UCSD-AML1 (cell line): ENCODE measurements at regions not wholly inside any gene's neighbourhood (a gene's known extent, or its start where the extent isn't known, plus 50 kb on each side); places are given as distances from the start of the nearest gene placed in this dataset.

Experiments
- DNase-seq: peaks from one replicate; lab custom pipeline; 2025; ENCODE audit not compliant: unreplicated experiment; lab: John Stamatoyannopoulos, UW

- DNase-seq = no peak
Measured at GRCh38 chr12:87795555-87795954, 233.6 kb downstream of the C12orf50 start.

DNA sequence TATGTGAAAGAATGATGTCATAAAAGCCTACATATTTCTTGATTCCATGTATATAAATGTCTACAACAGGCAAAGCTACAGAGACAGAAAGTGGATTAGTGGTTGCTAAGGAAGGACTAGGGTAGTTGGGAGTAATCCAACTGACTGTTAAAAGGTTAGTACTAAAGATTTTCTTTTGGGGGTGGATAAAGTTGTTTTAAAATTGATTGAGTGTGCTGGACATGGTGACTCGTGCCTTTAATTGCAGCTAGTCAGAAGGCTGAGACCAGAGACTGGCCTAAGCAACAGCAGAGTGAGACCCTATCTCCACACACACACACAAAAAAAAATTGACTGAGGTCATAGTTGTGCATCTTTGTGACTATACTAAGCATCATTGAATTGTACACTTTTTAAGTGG, 234.3 kb downstream of the C12orf50 start:
- no peak for DNase-seq

DNA sequence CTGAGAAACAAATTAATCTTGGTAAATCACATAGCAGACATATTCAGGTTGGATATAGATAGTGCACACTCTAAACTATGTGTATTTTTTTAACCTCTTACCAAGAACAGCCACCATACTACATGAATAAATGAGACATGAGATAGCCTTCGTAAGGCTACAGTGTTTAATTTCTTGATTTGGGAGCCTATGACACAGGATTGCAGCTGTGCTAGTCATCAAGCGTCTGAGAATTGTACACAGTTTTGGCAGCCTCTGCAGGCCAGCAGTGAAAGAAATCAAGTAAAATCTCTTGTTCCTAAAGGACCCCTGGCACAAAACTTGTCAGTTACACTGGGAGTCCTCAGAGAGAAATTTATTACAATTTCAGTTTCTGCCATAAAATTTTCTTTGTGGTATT, 236.1 kb downstream of the C12orf50 start:
- DNase-seq = no peak

GRCh38 chr12:87784350-87784749, 244.9 kb downstream of the C12orf50 start:
- DNase-seq = no peak

DNA sequence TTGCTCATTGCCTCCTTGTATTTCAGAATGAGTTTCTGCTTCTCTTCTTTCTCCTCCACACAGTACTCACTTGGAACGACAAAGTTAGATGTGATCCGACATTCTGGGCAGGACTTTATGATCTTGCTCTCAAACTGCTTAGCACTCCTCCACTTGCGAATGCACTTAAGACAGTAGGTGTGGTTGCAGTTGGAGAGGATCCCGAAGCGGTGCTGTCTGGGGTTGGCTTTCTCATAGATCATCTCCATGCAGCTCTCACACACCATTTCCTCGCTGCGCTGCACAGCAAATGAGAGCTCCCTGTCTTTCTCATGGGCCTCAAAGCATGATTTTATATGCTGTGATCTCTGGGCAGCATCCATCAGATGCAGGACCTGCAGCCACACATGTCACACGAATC, 245.7 kb downstream of the C12orf50 start:
- peak; percentile 3 for DNase-seq

DNA sequence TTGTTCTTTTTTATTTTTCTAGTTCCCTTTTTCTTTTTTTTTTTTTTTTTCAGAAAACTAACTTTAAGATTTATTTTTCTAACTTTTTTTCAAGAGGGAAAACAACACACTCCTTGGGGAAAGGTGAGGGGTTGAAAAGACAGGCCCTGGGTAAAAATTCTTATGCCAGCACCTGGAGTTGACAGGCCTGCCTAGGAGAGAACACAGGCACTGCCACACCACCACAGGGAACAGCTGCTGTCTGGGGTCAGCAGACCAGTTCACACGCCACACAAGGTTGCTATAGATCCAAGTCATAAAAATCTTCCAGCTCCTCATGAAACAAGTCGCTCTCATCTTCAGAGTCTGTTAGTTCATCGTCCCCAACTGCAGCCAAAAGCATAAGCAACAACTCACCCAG, 246.4 kb downstream of the C12orf50 start:
- no peak for DNase-seq

GRCh38 chr12:87779858-87780498, 249.2 kb downstream of the C12orf50 start:
- no peak for DNase-seq

DNA sequence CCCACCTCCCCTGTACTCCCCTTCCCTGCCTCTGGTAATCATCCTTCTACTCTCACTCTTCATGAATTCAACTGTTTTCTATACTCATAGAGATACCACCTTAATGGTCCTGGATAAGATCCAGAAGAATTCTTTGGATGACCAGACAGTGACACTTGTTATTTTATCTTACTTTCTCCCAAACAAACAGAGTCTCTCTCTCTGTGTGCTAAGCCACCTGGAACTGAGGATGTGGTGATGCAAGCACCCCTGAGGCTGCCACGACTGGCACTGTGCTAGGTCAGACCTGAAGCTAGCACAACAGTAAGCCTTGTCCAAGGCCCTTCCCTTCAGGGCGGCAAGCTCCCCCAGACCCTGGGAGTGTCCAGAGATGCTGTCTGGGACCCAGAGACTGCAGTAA, 250.2 kb downstream of the C12orf50 start:
- no peak for DNase-seq

GRCh38 chr12:87778065-87778464, 251.1 kb downstream of the C12orf50 start:
- DNase-seq = no peak

- no peak for DNase-seq
Measured at GRCh38 chr12:87775784-87776183, 253.4 kb downstream of the C12orf50 start.

- no peak for DNase-seq
Measured at GRCh38 chr12:87775051-87775450, 254.2 kb downstream of the C12orf50 start.

GRCh38 chr12:87772401-87772800, 256.8 kb downstream of the C12orf50 start:
- no peak for DNase-seq

- no peak for DNase-seq
Measured at GRCh38 chr12:87768501-87769287, 260.5 kb downstream of the C12orf50 start.

DNA sequence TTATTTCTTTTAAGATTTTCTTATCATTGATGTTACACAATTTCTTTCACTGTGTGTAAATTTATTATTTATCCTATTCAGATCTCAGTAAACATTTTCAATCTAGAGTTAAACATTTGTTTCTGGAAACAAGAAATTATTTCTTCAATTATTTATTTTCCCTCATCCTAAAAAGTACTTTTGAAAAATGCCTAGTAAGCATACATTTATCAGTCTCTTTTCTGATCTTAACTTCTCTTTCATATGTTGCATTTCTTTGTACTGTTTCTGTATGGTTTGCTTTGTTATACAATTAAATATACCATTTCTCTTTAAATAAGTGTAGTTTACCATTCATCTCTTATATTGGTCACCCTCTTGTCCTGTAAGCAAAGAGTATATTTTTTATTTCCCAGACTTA, 263.2 kb downstream of the C12orf50 start:
- DNase-seq = no peak

- DNase-seq = no peak
Measured at GRCh38 chr12:87760943-87761342, 268.3 kb downstream of the C12orf50 start.

GRCh38 chr12:87758271-87758670, 270.9 kb downstream of the C12orf50 start:
- no peak for DNase-seq

GRCh38 chr12:87756721-87757120, 272.5 kb downstream of the C12orf50 start:
- no peak for DNase-seq

DNA sequence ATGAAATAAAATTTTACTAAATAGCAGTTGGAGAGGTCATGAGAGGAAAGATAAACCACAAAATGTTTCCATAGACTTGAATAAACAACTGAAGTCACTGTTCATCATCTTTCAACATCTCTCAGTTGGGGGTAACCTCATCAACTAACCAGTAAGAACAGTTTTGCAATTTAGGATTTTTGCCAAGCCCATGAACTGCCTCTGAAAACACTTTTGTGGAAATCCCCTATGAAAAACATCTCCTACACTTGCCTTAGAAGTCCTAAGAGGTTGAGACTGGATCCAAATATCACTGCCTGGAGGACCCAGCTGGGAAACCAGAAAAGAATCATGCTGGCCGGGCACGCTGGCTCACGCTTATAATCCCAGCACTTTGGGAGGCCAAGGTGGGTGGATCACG, 273.1 kb downstream of the C12orf50 start:
- no peak for DNase-seq

DNA sequence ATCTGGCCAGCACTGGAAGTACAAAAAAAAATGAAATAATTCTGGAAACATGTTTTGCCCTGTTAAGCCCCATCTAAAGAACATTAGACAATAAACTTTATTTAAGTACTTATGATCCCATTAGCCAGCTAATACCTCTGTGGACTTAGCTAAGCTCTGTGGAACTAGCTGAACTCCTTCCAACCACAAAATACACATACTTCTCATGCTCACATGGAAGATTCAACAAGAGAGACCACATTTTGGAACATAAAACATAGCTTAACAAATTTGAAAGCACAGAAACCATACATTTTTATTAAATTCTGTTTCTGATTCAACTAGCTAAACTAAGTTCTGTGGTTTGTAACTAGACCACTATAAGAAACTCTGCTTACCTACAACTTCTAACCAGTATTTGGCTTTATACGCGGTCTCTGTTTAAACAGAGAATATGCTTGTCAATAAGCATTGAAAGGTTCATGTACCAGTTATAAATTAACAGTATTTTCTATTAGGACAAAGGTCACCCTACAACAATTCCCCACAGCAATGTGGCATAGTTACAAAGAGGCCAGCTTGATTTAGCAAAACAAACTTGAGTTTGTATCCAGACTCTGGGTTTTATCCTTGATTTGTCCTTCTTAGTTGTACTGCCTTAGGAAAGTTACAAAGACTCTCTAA, 300.1 kb downstream of the C12orf50 start:
- no peak for DNase-seq

DNA sequence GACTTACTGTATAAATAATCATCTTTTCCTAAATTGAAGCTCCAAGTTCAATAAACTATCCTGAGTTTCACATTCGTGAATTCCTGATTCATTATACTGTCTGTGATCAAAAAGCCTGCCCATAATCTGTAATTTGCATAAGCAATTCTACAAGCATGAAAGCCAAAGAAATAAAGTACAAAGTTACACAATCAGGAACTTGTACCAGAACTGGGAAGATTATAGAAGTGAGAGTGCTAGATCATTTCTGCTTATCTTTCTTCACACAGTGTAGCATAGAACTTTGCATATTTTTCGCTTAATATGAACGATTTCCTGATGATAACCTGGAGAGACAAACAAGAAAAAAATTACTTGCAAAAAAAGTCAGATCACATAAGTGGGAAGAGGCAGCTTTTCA, 308.2 kb downstream of the C12orf50 start:
- no peak for DNase-seq

DNA sequence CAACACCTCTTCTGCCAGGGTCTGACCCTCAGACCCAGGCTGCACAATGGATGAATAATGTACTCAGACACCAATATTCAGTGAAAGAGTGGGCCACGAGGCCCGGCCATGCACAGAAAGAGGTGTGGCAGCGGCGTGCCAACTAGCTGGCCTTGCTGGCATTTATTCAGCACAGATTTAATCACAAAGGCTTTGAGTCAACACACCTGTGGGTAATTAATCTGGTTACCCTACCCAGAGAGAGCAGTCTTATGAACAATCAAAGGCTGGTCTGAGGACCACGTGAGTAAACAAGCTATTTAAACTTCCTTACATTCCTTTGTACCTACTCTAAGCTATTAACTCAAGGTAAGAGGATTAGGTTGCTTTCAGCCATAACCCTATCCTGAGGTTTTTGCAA, 324.8 kb downstream of the C12orf50 start:
- no peak for DNase-seq

- DNase-seq = no peak
Measured at GRCh38 chr12:87690236-87690810, 338.9 kb downstream of the C12orf50 start.
